Gastroesophageal sphincter (tissue), 2 donors: ENCODE measurements at regions not wholly inside any gene's neighbourhood (a gene's known extent, or its start where the extent isn't known, plus 50 kb on each side); places are given as distances from the start of the nearest gene placed in this dataset.

ENCODE experiments used
- EP300 ChIP-seq: sonication (generic); formaldehyde crosslinking; IDR thresholded peaks from one replicate; pipeline ENCODE4 v1.6.1; 2017; ENCODE audit warnings: antibody characterized with exemption, mild to moderate bottlenecking
- POLR2A ChIP-seq, 2 donors: fragments of 450-650 bp; IDR thresholded peaks; one replicate each; pipeline ENCODE4 v1.6.1; 2017; ENCODE audit warnings: antibody characterized with exemption in 2 of 2, mild to moderate bottlenecking in 2 of 2, moderate library complexity in 1 of 2
- POLR2AphosphoS5 ChIP-seq: sonication (generic); formaldehyde crosslinking; IDR thresholded peaks from one replicate; pipeline ENCODE4 v1.6.1; 2017; ENCODE audit warnings: antibody characterized with exemption

- TF ChIP-seq POLR2AphosphoS5 (no peak), POLR2A (IDR thresholded peaks at IDR 0.05) (no peak), EP300 (no peak)
Measured at GRCh38 chr14:86739761-86740160, 1209.8 kb downstream of the FLRT2 start.
